Endothelial cell of umbilical vein (primary cell): ENCODE measurements at regions not wholly inside any gene's neighbourhood (a gene's known extent, or its start where the extent isn't known, plus 50 kb on each side); places are given as distances from the start of the nearest gene placed in this dataset.

ENCODE experiments used
- BruUV-seq: library from RNA; stranded (reverse); fragments of 400-500 nt; replicated peaks from 2 replicates; lab custom pipeline; 2021; lab: Mats Ljungman, UMichigan
- CTCF ChIA-PET: fragments of 300-600, 350-600 bp; sonication (Branson Sonifier 250); formaldehyde crosslinking; loops from one replicate; lab custom pipeline; 2021; ENCODE audit warnings: antibody characterized with exemption, inconsistent platforms; lab: Charles Lee
- POLR2A ChIA-PET: fragments of 300-600, 350-600 bp; sonication (Branson Sonifier 250); formaldehyde crosslinking; loops from one replicate; lab custom pipeline; 2021; ENCODE audit warnings: antibody characterized with exemption, inconsistent platforms; lab: Charles Lee
- DNase-seq: peaks from one replicate; pipeline ENCODE4 v3.0.0-alpha.2; 2011; ENCODE audit warnings: low read depth, low spot score
- FAIRE-seq: peaks from 2 replicates; lab custom pipeline; 2011; peaks lifted over from hg19 to GRCh38; lab: Jason Lieb, UNC
- H2AFZ ChIP-seq: 2 replicates; pipeline ENCODE4 v1.6.0; 2012; ENCODE audit warnings: low read depth, low read length, control low read depth, inconsistent platforms
- H3K27ac ChIP-seq: 2 replicates; pipeline ENCODE4 v1.5.1; 2011; ENCODE audit warnings: low read depth, mild to moderate bottlenecking, control low read depth, low read length, moderate library complexity; ENCODE audit not compliant: insufficient read depth
- H3K27me3 ChIP-seq, 2 experiments: 2 replicates each; pipeline versions ENCODE4 v1.6.0 to v1.6.1; 2011; ENCODE audit warnings: low read length in 2 of 2, mixed read lengths in 1 of 2; ENCODE audit not compliant: control insufficient read depth in 2 of 2, insufficient read depth in 2 of 2
- H3K36me3 ChIP-seq, 2 experiments: 2 replicates in 1 of 2; 3 replicates in 1 of 2; pipeline ENCODE4 v1.5.1; 2011; ENCODE audit warnings: low read length in 2 of 2, mild to moderate bottlenecking in 1 of 2, moderate library complexity in 1 of 2; ENCODE audit not compliant: control insufficient read depth in 2 of 2, insufficient read depth in 2 of 2; ENCODE audit errors: extremely low read depth in 1 of 2
- H3K4me1 ChIP-seq: 3 replicates; pipeline ENCODE4 v1.5.1; 2011; ENCODE audit warnings: mild to moderate bottlenecking, low read length; ENCODE audit not compliant: control insufficient read depth, insufficient read depth; ENCODE audit errors: extremely low read depth
- H3K4me2 ChIP-seq: 2 replicates; pipeline ENCODE4 v1.6.1; 2011; ENCODE audit warnings: low read length, control low read depth, mixed read lengths; ENCODE audit not compliant: insufficient read depth
- H3K4me3 ChIP-seq, 3 experiments: fragments of 200-600 bp in 1 of 3; sonication (generic), shearing (Covaris generic) in 1 of 3; replicated peaks in 1 of 3; 2 replicates each; pipeline ENCODE4 v1.5.1; 2011 to 2016; ENCODE audit warnings: control low read depth in 3 of 3, low read length in 3 of 3, mild to moderate bottlenecking in 2 of 3, inconsistent platforms in 1 of 3, low read depth in 1 of 3, moderate library complexity in 1 of 3; ENCODE audit not compliant: insufficient read depth in 1 of 3
- H3K79me2 ChIP-seq: 2 replicates; pipeline ENCODE4 v1.6.0; 2012; ENCODE audit warnings: low read length, inconsistent platforms; ENCODE audit not compliant: control insufficient read depth, insufficient read depth
- H3K9ac ChIP-seq: replicated peaks from 2 replicates; pipeline ENCODE3; 2011; ENCODE audit warnings: low read length, control low read depth; ENCODE audit not compliant: insufficient read depth; ENCODE audit errors: extremely low read depth
- H3K9me1 ChIP-seq: replicated peaks from 3 replicates; pipeline ENCODE4 v1.6.0; 2011; ENCODE audit warnings: mild to moderate bottlenecking, low read length; ENCODE audit not compliant: control insufficient read depth, insufficient read depth; ENCODE audit errors: extremely low read depth
- H3K9me3 ChIP-seq: replicated peaks from 2 replicates; pipeline ENCODE4 v1.5.1; 2012; ENCODE audit warnings: low read length, inconsistent platforms; ENCODE audit not compliant: control insufficient read depth, insufficient read depth
- H4K20me1 ChIP-seq: replicated peaks from 2 replicates; pipeline ENCODE3; 2011; ENCODE audit warnings: mild to moderate bottlenecking, low read length; ENCODE audit not compliant: control insufficient read depth, insufficient read depth; ENCODE audit errors: extremely low read depth
- EZH2 ChIP-seq: IDR thresholded peaks from 2 replicates; pipeline ENCODE4 v1.6.1; 2012; ENCODE audit warnings: borderline replicate concordance, low read depth, mild to moderate bottlenecking, moderate library complexity, low read length, inconsistent platforms; ENCODE audit not compliant: severe bottlenecking
- FOS ChIP-seq: IDR thresholded peaks from 2 replicates; pipeline ENCODE4 v1.6.1; 2011; ENCODE audit warnings: mild to moderate bottlenecking, low read length, moderate library complexity, borderline replicate concordance; ENCODE audit not compliant: insufficient read depth
- GATA2 ChIP-seq: IDR thresholded peaks from 2 replicates; pipeline ENCODE4 v1.7.0; 2011; ENCODE audit warnings: low read depth, mild to moderate bottlenecking, moderate library complexity, mixed read lengths, low read length; ENCODE audit not compliant: insufficient read length, insufficient read depth
- JUN ChIP-seq: IDR thresholded peaks from 2 replicates; pipeline ENCODE4 v1.6.1; 2011; ENCODE audit warnings: borderline replicate concordance, low read depth; ENCODE audit not compliant: insufficient read length, insufficient read depth
- MYC ChIP-seq: IDR thresholded peaks from one replicate; pipeline ENCODE4 v1.6.1; 2011; ENCODE audit warnings: mild to moderate bottlenecking, low read depth, low read length
- dilution Hi-C: fragments of 300-500 bp; cut with MboI; formaldehyde crosslinking; loops from one replicate; pipeline ENCODE4 v1.15.0; 2019; ENCODE audit warnings: low sequenced_read_pairs; ENCODE audit not compliant: extremely low pct_ligation_motif_present
- intact Hi-C: fragments of 100-400 bp; cut with micrococcal nuclease; formaldehyde crosslinking; loops from one replicate; pipeline ENCODE4 v1.10.0; 2022
- TF ChIP-seq, protein P1 (sequence below), 2 donors: IDR thresholded peaks; 1 replicate in 1 of 2; 2 replicates in 1 of 2; pipeline ENCODE4 v1.5.1; 2011; ENCODE audit warnings: low read length in 2 of 2, mild to moderate bottlenecking in 2 of 2, moderate library complexity in 2 of 2, control low read depth in 1 of 2, inconsistent platforms in 1 of 2, low read depth in 1 of 2; ENCODE audit not compliant: insufficient read depth in 1 of 2; ENCODE audit errors: extremely low read depth in 1 of 2

DNA sequence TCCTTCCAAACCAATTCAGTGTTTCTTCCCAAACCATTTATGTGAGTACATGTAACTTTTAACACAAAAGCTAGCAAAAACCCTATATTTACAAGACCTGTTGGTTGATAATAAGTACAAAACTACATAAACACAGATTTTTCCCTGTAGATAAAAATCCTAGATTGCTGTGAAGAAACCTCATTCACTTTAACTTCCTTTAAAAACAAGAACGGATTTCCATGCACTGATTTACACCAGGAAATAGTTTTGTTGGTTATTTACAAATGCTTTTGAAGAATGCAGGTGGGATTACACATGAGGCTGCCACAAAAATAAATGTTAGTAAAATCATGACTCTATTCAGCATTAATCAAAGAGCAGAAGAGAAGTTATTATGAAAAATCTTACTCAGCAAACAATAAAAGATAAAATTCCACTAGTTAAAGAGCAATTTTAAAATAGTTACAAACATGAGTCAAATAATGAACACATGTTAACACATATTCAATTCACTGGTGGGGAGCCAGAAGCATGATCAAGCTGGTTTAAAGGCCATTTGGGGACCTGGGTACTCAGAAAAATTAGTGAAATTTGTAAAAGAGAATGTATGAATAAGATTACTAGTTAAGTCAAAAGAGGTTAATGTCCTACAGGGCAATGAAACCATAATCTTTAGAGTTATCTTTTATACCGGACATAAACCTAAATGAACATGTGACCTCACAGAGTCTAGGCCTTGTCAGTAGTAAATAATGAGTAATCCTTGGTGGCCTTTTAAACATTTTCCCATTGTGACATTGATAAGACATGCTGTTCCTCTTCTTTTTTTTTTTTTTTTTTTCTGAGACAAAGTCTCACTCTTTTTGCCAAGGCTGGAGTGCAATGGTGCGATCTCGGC lies 79.9 kb downstream of the PHLDA1 start:
- H4K20me1 ChIP-seq: no peaks in the 10 kb centered on the region
- no peaks in the 10 kb centered on the region for H3K9me1 ChIP-seq
- H3K27me3 ChIP-seq: no peaks in the 10 kb centered on the region
- FAIRE-seq (no peak), DNase-seq (peak; percentile 43)
- no peaks in the 10 kb centered on the region for H3K79me2 ChIP-seq
- no peaks in the 10 kb centered on the region for H3K9me3 ChIP-seq
- no peak overlapping the region for H3K4me3 ChIP-seq
- H3K27ac ChIP-seq: peak overlapping the region; percentile 36
- intact Hi-C loops (no loop called here), dilution Hi-C loops (no loop called here)
- BruUV-seq: no TSS peak
- H3K4me1 ChIP-seq: peaks cover 18% of the 10 kb centered on the region
- peak overlapping the region; percentile 21 for H3K4me2 ChIP-seq
- ChIA-PET CTCF (no interaction called here), POLR2A (no interaction called here)
- no peaks in the 10 kb centered on the region for H3K36me3 ChIP-seq
- no peak for TF ChIP-seq EZH2
- TF ChIP-seq MYC: no peak
- no peak for TF ChIP-seq GATA2
- no peak for TF ChIP-seq FOS
- TF ChIP-seq JUN: no peak
- no peak overlapping the region for H2AFZ ChIP-seq
- no peak overlapping the region for H3K9ac ChIP-seq

DNA sequence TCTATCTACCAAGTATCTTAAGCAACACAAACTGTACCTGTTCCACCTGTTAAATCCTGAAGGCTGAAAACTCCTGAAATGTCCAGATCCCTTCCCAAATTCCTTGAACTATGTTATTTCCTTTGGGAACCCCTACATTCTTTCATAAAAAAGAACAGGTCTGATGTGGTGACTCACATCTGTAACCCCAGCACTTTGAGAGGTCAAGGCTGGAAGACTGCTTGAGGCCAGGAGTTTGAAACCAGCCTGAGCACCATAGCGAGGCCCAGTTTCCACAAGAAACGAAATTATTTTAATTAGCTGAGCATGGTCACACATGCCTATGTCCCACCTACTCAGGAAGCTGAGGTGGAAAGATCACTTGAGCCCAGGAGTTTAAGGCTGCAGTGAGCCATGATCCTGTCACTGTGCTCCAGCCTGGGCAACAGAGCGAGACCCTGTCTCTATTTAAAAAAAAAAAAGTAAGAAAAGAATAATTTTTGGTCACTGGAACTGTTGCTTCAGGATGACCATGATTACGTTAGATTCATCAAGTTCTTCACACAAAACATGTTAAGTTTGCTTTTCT lies 84.3 kb downstream of the PHLDA1 start:
- Histone ChIP-seq H3K9me1 (no peaks in the 10 kb centered on the region), H3K9ac (no peak overlapping the region), H2AFZ (no peak overlapping the region), H3K36me3 (no peaks in the 10 kb centered on the region), H3K27me3 (no peaks in the 10 kb centered on the region), H3K9me3 (no peaks in the 10 kb centered on the region), H4K20me1 (no peaks in the 10 kb centered on the region), H3K79me2 (no peaks in the 10 kb centered on the region), H3K27ac (no peak overlapping the region), H3K4me1 (peaks cover 31% of the 10 kb centered on the region), H3K4me3 (no peak overlapping the region), H3K4me2 (no peak overlapping the region)
- intact Hi-C loops (no loop called here), dilution Hi-C loops (no loop called here)
- ChIA-PET CTCF (interaction anchor here (0.6 kb wide), 1 partner anchor 26 kb away, joined by 3 read pairs; no protein-coding TSS in a partner anchor), POLR2A (no interaction called here)
- TF ChIP-seq EZH2 (no peak), FOS (no peak), GATA2 (no peak)
- TF ChIP-seq, protein P1, sequence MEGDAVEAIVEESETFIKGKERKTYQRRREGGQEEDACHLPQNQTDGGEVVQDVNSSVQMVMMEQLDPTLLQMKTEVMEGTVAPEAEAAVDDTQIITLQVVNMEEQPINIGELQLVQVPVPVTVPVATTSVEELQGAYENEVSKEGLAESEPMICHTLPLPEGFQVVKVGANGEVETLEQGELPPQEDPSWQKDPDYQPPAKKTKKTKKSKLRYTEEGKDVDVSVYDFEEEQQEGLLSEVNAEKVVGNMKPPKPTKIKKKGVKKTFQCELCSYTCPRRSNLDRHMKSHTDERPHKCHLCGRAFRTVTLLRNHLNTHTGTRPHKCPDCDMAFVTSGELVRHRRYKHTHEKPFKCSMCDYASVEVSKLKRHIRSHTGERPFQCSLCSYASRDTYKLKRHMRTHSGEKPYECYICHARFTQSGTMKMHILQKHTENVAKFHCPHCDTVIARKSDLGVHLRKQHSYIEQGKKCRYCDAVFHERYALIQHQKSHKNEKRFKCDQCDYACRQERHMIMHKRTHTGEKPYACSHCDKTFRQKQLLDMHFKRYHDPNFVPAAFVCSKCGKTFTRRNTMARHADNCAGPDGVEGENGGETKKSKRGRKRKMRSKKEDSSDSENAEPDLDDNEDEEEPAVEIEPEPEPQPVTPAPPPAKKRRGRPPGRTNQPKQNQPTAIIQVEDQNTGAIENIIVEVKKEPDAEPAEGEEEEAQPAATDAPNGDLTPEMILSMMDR (IDR thresholded peaks at IDR 0.05; ENCODE audit: extremely low read depth in 1 of 2, insufficient read depth in 1 of 2, low read depth in 1 of 2, low read length in 2 of 2): no peak
- DNase-seq: no peak
- no TSS peak for BruUV-seq
- FAIRE-seq: no peak
